IPS-NIHi7 (cell line): ENCODE measurements at regions not wholly inside any gene's neighbourhood (a gene's known extent, or its start where the extent isn't known, plus 50 kb on each side); places are given as distances from the start of the nearest gene placed in this dataset.
A peak's percentile ranks its signal among the peaks of the same experiment; 100 is the strongest.
"Not testable (repeated sequence)": the region's sequence is repeated elsewhere in the genome, so short reads cannot be mapped to it uniquely, and the experiment has no call there.

ENCODE experiments used
- DNase-seq: peaks from one replicate; pipeline ENCODE4 v3.0.0; 2012; ENCODE audit warnings: mixed read lengths; ENCODE audit errors: extremely low spot score

- no peak for DNase-seq
Observed at GRCh38 chr3:81364411-81364810, 397.0 kb downstream of the GBE1 start.

- DNase-seq, result no peak
Observed at GRCh38 chr3:81363816-81364215, 397.6 kb downstream of the GBE1 start.

GRCh38 chr3:81354119-81354518 is 407.3 kb downstream of the GBE1 start:
- DNase-seq, result no peak

GRCh38 chr3:81352867-81353266 is 408.6 kb downstream of the GBE1 start:
- peak; percentile 22 for DNase-seq

GRCh38 chr3:81349816-81350340 is 411.6 kb downstream of the GBE1 start:
- no peak for DNase-seq

- DNase-seq, result peak; percentile 15
Observed at GRCh38 chr3:81339040-81339845, 422.2 kb downstream of the GBE1 start.

- DNase-seq, result no peak
Observed at GRCh38 chr3:81336470-81336869, 425.0 kb downstream of the GBE1 start.

- DNase-seq, result not testable (repeated sequence)
Observed at GRCh38 chr3:81329835-81330234, 431.6 kb downstream of the GBE1 start.

GRCh38 chr3:81326245-81326644 is 435.2 kb downstream of the GBE1 start:
- DNase-seq, result no peak

- DNase-seq, result no peak
Observed at GRCh38 chr3:81320862-81321261, 440.6 kb downstream of the GBE1 start.

GRCh38 chr3:81315030-81315429 is 446.4 kb downstream of the GBE1 start:
- DNase-seq, result no peak

- no peak for DNase-seq
Observed at GRCh38 chr3:81311321-81311720, 450.1 kb downstream of the GBE1 start.

- no peak for DNase-seq
Observed at GRCh38 chr3:81308306-81308705, 453.1 kb downstream of the GBE1 start.

GRCh38 chr3:81307221-81307620 is 454.2 kb downstream of the GBE1 start:
- DNase-seq, result no peak

- no peak for DNase-seq
Observed at GRCh38 chr3:81303321-81303720, 458.1 kb downstream of the GBE1 start.

GRCh38 chr3:81302045-81302444 is 459.4 kb downstream of the GBE1 start:
- DNase-seq, result peak; percentile 56

GRCh38 chr3:81301230-81301629 is 460.2 kb downstream of the GBE1 start:
- DNase-seq, result no peak

GRCh38 chr3:81300324-81300927 is 461.0 kb downstream of the GBE1 start:
- DNase-seq, result no peak

- no peak for DNase-seq
Observed at GRCh38 chr3:81299481-81299880, 462.0 kb downstream of the GBE1 start.

- DNase-seq, result no peak
Observed at GRCh38 chr3:81295906-81296577, 465.4 kb downstream of the GBE1 start.

- DNase-seq, result no peak
Observed at GRCh38 chr3:81293156-81293555, 468.3 kb downstream of the GBE1 start.

GRCh38 chr3:81291586-81291985 is 469.9 kb downstream of the GBE1 start:
- DNase-seq, result no peak

- no peak for DNase-seq
Observed at GRCh38 chr3:81289676-81290075, 471.8 kb downstream of the GBE1 start.
